NCI-H187 treated with DMSO at 0.1 percent for 48 hours (cell line): ENCODE measurements at regions not wholly inside any gene's neighbourhood (a gene's known extent, or its start where the extent isn't known, plus 50 kb on each side); places are given as distances from the start of the nearest gene placed in this dataset.
"Not testable (repeated sequence)": the region's sequence is repeated elsewhere in the genome, so short reads cannot be mapped to it uniquely, and the experiment has no call there.

Source experiments
- DNase-seq: peaks from one replicate; lab custom pipeline; 2025; lab: John Stamatoyannopoulos, UW

- DNase-seq: no peak
Observed at GRCh38 chr6:103783329-103783728, 1076.4 kb downstream of the HACE1 start.

- no peak for DNase-seq
Observed at GRCh38 chr6:103769431-103769830, 1090.3 kb downstream of the HACE1 start.

GRCh38 chr6:103750603-103751002 is 1109.1 kb downstream of the HACE1 start:
- DNase-seq: no peak

GRCh38 chr6:103734016-103734415 is 1125.7 kb downstream of the HACE1 start:
- no peak for DNase-seq

- no peak for DNase-seq
Observed at GRCh38 chr6:103729658-103730057, 1130.1 kb downstream of the HACE1 start.

- DNase-seq: no peak
Observed at GRCh38 chr6:103723438-103724322, 1136.0 kb downstream of the HACE1 start.

- DNase-seq: no peak
Observed at GRCh38 chr6:103722683-103723082, 1137.0 kb downstream of the HACE1 start.

- no peak for DNase-seq
Observed at GRCh38 chr6:103721923-103722322, 1137.8 kb downstream of the HACE1 start.

- no peak for DNase-seq
Observed at GRCh38 chr6:103720393-103720792, 1139.3 kb downstream of the HACE1 start.

GRCh38 chr6:103719545-103719944 is 1140.2 kb downstream of the HACE1 start:
- DNase-seq: no peak

- DNase-seq: no peak
Observed at GRCh38 chr6:103715269-103715668, 1144.5 kb downstream of the HACE1 start.

- DNase-seq: not testable (repeated sequence)
Observed at GRCh38 chr6:103709236-103709635, 1150.5 kb downstream of the HACE1 start.

- DNase-seq: no peak
Observed at GRCh38 chr6:103707596-103708325, 1152.0 kb downstream of the HACE1 start.

GRCh38 chr6:103699769-103700168 is 1160.0 kb downstream of the HACE1 start:
- DNase-seq: no peak

- DNase-seq: no peak
Observed at GRCh38 chr6:103687430-103687829, 1172.3 kb downstream of the HACE1 start.

GRCh38 chr6:103680116-103680515 is 1179.6 kb downstream of the HACE1 start:
- DNase-seq: no peak

- no peak for DNase-seq
Observed at GRCh38 chr6:103677290-103677689, 1182.4 kb downstream of the HACE1 start.

GRCh38 chr6:103675807-103676406 is 1183.8 kb downstream of the HACE1 start:
- DNase-seq: no peak

- no peak for DNase-seq
Observed at GRCh38 chr6:103674790-103675189, 1184.9 kb downstream of the HACE1 start.

- DNase-seq: no peak
Observed at GRCh38 chr6:103672169-103672568, 1187.5 kb downstream of the HACE1 start.

GRCh38 chr6:103629613-103630012 is 1230.1 kb downstream of the HACE1 start:
- DNase-seq: no peak

GRCh38 chr6:103617642-103618041 is 1242.1 kb downstream of the HACE1 start:
- no peak for DNase-seq

GRCh38 chr6:103587722-103588121 is 1272.0 kb downstream of the HACE1 start:
- no peak for DNase-seq
